Upper lobe of left lung (tissue), 4 donors: ENCODE measurements at regions not wholly inside any gene's neighbourhood (a gene's known extent, or its start where the extent isn't known, plus 50 kb on each side); places are given as distances from the start of the nearest gene placed in this dataset.

Source experiments
- POLR2A ChIP-seq, 4 donors: fragments of 450-650 bp; IDR thresholded peaks; one replicate each; pipeline ENCODE4 v1.5.1; 2016 to 2017; ENCODE audit warnings: antibody characterized with exemption in 4 of 4, mild to moderate bottlenecking in 2 of 4
- TF ChIP-seq, protein P1 (sequence below), 6 experiments: fragments of 450-650 bp in 4 of 6; fragments of 200-600 bp in 2 of 6; sonication (generic) in 2 of 6; IDR thresholded peaks; one replicate each; pipeline ENCODE4 v1.5.1; 2016 to 2019; ENCODE audit warnings: antibody characterized with exemption in 6 of 6

DNA sequence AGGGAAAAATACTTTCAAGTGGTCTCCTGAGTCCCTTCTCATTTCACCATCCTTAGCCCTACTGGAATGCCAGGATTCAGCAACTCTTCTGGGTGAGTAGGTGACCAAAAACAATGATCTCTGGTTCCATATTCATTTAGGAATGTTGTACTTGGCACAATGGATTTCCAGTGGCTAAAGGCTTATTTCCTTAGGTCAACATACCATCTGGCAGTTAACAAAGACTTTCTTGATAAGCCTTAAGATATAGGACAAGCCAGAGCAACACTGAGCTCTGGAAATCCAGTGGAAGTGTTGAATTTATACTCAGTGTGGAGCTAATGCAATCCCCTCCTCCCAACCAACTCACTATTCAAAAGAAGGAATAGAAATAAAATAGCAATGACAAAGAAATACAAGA is 139.4 kb upstream of the EMCN start:
- TF ChIP-seq, protein P1, sequence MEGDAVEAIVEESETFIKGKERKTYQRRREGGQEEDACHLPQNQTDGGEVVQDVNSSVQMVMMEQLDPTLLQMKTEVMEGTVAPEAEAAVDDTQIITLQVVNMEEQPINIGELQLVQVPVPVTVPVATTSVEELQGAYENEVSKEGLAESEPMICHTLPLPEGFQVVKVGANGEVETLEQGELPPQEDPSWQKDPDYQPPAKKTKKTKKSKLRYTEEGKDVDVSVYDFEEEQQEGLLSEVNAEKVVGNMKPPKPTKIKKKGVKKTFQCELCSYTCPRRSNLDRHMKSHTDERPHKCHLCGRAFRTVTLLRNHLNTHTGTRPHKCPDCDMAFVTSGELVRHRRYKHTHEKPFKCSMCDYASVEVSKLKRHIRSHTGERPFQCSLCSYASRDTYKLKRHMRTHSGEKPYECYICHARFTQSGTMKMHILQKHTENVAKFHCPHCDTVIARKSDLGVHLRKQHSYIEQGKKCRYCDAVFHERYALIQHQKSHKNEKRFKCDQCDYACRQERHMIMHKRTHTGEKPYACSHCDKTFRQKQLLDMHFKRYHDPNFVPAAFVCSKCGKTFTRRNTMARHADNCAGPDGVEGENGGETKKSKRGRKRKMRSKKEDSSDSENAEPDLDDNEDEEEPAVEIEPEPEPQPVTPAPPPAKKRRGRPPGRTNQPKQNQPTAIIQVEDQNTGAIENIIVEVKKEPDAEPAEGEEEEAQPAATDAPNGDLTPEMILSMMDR (IDR thresholded peaks at IDR 0.05), result no peak
- TF ChIP-seq POLR2A (IDR thresholded peaks at IDR 0.05), result no peak
